ENCODE measurements at regions not wholly inside any gene's neighbourhood (a gene's known extent, or its start where the extent isn't known, plus 50 kb on each side); places are given as distances from the start of the nearest gene placed in this dataset.

DNA sequence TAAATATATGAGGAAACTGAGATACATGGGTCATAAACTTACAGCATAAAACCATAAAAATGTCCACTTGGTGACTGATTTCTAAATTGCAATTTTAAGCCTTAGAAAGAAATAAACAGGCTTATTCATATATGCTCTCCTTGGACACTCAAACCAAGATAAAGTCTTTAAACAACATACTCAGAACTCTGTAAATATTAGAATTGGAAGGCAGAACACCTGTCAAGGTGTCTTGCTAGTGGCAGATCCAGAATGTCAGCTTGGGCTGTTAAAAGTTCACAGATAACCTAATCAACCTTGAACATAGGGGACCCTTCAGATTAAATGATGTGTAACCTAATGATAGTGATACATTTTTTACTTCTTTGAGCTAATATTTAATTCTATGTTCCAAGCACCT lies 208.1 kb upstream of the ARSJ start:
- TF ChIP-seq TAF1 (IDR thresholded peaks at IDR 0.05; ENCODE audit: borderline replicate concordance, low read depth, low read length) (no peak), POLR2A (IDR thresholded peaks at IDR 0.05; ENCODE audit: low read depth, low read length) (no peak)
